Lung (tissue), 11 donors: ENCODE measurements at regions not wholly inside any gene's neighbourhood (a gene's known extent, or its start where the extent isn't known, plus 50 kb on each side); places are given as distances from the start of the nearest gene placed in this dataset.

Experiments
- ATAC-seq: fragments of 200-7000 bp; cut with Tn5 transposase; one replicate; pipeline ENCODE4 v1.9.1; 2020; ENCODE audit warnings: moderate number of reproducible peaks; ENCODE audit not compliant: insufficient read depth, low FRiP score
- DNase-seq, 3 donors: peaks; one replicate each; pipeline ENCODE4 v3.0.0-alpha.2; 2013 to 2017
- H3K27ac ChIP-seq, 2 donors: one replicate each; pipeline ENCODE4 v1.5.1; 2013; ENCODE audit warnings: mild to moderate bottlenecking in 2 of 2, moderate library complexity in 2 of 2, control low read depth in 1 of 2, inconsistent platforms in 1 of 2, low read depth in 1 of 2, low read length in 1 of 2
- H3K27me3 ChIP-seq, 3 donors: one replicate each; pipeline ENCODE4 v1.5.1; 2013; ENCODE audit warnings: low read length in 2 of 3; ENCODE audit not compliant: control insufficient read depth in 3 of 3, insufficient read depth in 3 of 3
- H3K36me3 ChIP-seq, 4 donors: one replicate each; pipeline ENCODE4 v1.5.1; 2013; ENCODE audit warnings: low read length in 4 of 4, mild to moderate bottlenecking in 1 of 4, moderate library complexity in 1 of 4; ENCODE audit not compliant: control insufficient read depth in 4 of 4, insufficient read depth in 4 of 4
- H3K4me1 ChIP-seq, 5 donors: one replicate each; pipeline ENCODE4 v1.5.1; 2013; ENCODE audit warnings: low read length in 5 of 5, mild to moderate bottlenecking in 2 of 5, moderate library complexity in 1 of 5; ENCODE audit not compliant: control insufficient read depth in 5 of 5, insufficient read depth in 5 of 5
- H3K4me3 ChIP-seq: one replicate; pipeline ENCODE4 v1.5.1; 2013; ENCODE audit warnings: mild to moderate bottlenecking, control low read depth, moderate library complexity
- H3K9ac ChIP-seq, 2 donors: one replicate each; pipeline ENCODE4 v1.5.1; 2013; ENCODE audit warnings: low read length in 2 of 2, control low read depth in 1 of 2; ENCODE audit not compliant: insufficient read depth in 1 of 2
- H3K9me3 ChIP-seq, 4 donors: one replicate each; pipeline ENCODE4 v1.5.1; 2013; ENCODE audit warnings: low read length in 3 of 4, mild to moderate bottlenecking in 1 of 4, moderate library complexity in 1 of 4; ENCODE audit not compliant: control insufficient read depth in 4 of 4, insufficient read depth in 3 of 4
- CTCF ChIP-seq: IDR thresholded peaks from 2 replicates; pipeline ENCODE4 v1.5.1; 2012; ENCODE audit warnings: mild to moderate bottlenecking; ENCODE audit errors: control extremely low read depth, extremely low read depth
- WGBS, 2 donors: extraction: QIAGEN DNeasy Blood & Tissue Kit; methylation state at CpG; one replicate each; pipeline ENCODE4 v1.1.7; 2013; 5-methylcytosine and 5-hydroxymethylcytosine counted together
- donor health status: control.
- donor health status: control.
- donor health status: Bipolar disorder and iron deficiency.
- donor health status: healthy.
- donor health status: DM: yes; HTN: yes; CAD: no.

- Histone ChIP-seq H3K27ac (no peak overlapping the region), H3K9me3 (peaks cover 0 to 6% (median 0%) of the 10 kb centered on the region in 4 donors), H3K4me3 (no peak overlapping the region), H3K27me3 (no peaks in the 10 kb centered on the region), H3K9ac (no peak overlapping the region), H3K4me1 (peaks cover 0 to 4% (median 0%) of the 10 kb centered on the region in 5 donors), H3K36me3 (no peaks in the 10 kb centered on the region)
- DNase-seq, result no peak
- WGBS, 2 donors, result 83 to 86% methylated on average over 1 of the region's 1 CpG
- ATAC-seq, result no peak
- no peak for TF ChIP-seq CTCF
These were observed 174.4 kb upstream of the GALNT2 start for GRCh38 chr1:229892515-229893117.

- H3K9me3 ChIP-seq, result peaks cover 0 to 6% (median 0%) of the 10 kb centered on the region in 4 donors
- H3K4me3 ChIP-seq, result no peak overlapping the region
- no peak for ATAC-seq
- H3K27ac ChIP-seq, result no peak overlapping the region
- H3K4me1 ChIP-seq, result no peaks in the 10 kb centered on the region
- no peak for TF ChIP-seq CTCF
- H3K27me3 ChIP-seq, result no peaks in the 10 kb centered on the region
- no peak overlapping the region for H3K9ac ChIP-seq
- H3K36me3 ChIP-seq, result no peaks in the 10 kb centered on the region
- 73 to 75% methylated on average over 10 of the region's 10 CpGs for WGBS, 2 donors
- no peak for DNase-seq
These were observed 173.1 kb upstream of the GALNT2 start for GRCh38 chr1:229893762-229894444.

GRCh38 chr1:229894532-229894931 is 172.5 kb upstream of the GALNT2 start:
- H3K9ac ChIP-seq, result no peak overlapping the region
- ATAC-seq, result no peak
- DNase-seq, result no peak

More at GRCh38 chr1:229894532-229894931, 172.5 kb upstream of the GALNT2 start:
- Histone ChIP-seq H3K4me3 (no peak overlapping the region), H3K9me3 (peaks cover 0 to 6% (median 0%) of the 10 kb centered on the region in 4 donors), H3K27me3 (no peaks in the 10 kb centered on the region), H3K4me1 (no peaks in the 10 kb centered on the region), H3K27ac (no peak overlapping the region), H3K36me3 (no peaks in the 10 kb centered on the region)
- TF ChIP-seq CTCF, result no peak
